GM21381 (cell line): ENCODE measurements at regions not wholly inside any gene's neighbourhood (a gene's known extent, or its start where the extent isn't known, plus 50 kb on each side); places are given as distances from the start of the nearest gene placed in this dataset.

Experiments
- ATAC-seq: cut with Tn5 transposase; IDR thresholded peaks from one replicate; pipeline ENCODE4 v1.9.1; 2021; ENCODE audit warnings: mild to moderate bottlenecking, moderate library complexity; ENCODE audit not compliant: unreplicated experiment

DNA sequence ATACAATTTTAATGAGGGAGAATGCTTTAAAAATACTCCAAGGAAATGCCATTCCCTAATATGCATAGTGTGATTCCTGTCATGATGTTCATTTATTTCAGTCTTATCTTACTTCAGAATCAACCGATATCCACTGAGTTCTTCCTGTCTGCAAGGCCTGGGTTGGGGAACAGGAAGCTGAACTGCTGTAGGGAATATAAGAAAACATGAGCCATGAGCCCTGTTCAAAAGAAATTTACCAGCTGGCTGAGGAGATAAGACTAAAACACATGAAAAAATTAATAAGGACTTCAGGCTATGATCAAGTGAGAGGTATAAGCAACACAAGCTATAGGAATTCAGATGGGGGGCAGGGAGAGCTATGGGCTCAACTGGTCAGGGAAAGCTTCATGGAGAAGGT lies 184.7 kb downstream of the PLPP4 start:
- no peak for ATAC-seq

DNA sequence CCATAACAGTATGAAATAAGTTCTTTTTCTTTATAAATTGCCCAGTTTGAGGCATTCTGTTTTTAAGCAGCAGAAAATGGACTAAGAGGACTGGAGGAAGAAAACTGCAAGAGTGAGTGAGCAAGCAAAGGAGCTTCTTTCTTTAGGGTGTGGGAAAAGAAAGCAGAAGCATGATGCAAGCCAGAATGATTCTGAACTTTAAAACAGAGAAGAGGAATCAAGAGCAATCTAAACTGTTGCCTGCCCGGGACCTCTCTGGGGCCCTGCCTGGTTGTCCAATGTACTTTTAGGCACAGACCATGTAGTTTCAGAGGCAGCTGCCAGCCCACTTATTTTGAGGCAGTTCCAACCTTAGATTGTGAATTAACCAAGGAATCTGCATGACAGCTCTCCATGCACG lies 186.3 kb downstream of the PLPP4 start:
- ATAC-seq: no peak

DNA sequence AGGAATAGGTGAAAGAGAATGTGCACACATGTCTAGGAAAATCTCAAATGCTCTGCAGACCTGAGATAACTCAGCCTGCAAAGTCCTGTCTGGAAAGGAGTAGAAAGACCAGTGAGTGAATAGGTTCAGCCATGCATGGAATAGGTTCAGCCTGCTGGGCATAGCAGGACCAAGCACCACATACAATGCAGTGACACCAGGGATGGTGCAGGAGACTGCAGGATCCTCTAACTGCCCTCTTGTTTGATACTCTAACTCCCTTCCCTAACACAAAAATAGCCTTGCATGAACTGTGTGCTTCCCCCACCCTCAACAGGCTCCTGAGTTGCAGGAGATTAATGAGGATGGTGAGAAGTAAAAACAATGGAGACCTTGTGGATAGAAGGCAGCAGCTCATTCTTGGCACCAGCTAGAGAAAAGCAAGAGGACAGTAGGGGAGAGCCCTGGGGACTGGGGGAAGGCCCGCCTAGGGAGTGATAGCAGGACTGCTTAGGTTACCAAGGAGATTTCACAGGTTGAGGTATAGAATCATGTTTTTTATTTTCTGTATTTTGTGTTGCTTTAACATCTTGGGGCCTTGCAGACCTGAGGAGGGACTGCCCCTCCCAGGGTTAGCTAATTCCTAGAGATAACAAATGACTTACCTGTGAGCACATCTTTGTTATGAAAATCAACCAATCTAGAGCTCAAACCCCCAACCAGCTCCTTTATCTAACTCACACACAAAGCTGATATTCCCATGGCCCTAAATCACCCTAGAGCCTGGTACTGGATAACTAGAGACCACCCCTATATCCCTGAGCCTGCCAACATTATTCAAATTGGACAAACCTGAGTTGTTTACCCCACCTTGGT lies 187.8 kb downstream of the PLPP4 start:
- no peak for ATAC-seq

DNA sequence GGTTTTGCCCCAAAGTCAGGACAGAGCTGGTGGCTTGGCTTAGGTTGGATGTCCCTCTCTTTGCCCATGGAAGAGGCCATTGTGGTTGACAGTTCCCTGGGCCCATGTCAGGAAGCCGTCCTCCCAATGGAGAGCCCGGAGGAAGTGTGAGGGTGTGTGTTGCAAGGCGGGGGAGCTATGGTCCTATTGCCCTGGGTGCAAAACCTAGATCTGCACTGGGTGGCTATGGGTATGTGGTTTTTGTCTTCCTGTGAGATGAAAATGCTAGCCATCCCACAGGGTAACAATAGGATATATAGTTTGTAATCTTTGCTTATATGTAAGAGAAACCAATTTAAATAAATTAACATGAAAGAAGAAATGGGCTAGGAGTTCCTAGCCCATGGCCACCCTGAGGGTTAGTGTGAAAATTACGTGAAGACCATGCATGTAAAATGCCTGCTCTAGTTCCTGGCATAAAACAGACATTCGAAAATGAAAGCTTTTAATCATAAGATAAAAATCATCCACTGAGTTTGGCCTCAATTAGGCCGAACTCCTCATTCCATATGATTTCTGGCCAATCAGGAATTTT lies 189.2 kb downstream of the PLPP4 start:
- ATAC-seq: no peak

DNA sequence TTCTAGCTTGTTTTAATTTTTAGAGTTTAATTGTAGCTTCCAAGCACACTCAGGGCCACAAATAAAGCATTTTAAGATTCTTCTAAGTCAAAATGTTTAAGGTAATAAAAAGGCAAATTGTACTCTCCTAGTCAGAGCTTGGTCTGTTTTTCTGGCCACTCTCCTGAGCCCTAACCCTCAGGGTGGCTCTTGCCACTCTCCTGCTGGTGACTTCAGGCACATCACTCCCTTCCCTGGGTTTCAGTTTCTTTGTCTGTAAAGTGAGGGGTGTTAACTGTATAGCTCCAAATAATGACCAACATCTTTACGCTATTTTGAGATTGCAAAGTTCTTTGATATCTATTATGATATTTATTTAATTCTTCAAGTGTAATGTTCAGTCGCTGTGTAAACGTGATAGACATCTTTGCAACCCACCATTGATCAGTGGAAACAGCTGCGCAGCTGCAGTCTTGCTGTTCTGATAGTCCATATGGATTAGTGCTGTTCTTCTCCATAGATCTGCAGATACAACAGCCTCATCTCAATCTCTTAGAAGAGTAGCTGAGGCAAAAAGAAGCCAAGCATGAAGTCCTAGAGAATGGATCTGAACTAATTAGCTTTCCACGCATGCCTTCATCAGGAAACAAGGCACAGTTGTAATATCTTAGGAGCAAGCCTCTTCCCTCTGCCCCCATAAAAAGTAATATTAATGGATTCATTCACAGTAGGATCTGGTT lies 189.9 kb downstream of the PLPP4 start:
- ATAC-seq: no peak

GRCh38 chr10:120650705-120651399 lies 193.8 kb downstream of the PLPP4 start:
- no peak for ATAC-seq

- no peak for ATAC-seq
These were observed 195.1 kb upstream of the WDR11 start for GRCh38 chr10:120656107-120656506.

DNA sequence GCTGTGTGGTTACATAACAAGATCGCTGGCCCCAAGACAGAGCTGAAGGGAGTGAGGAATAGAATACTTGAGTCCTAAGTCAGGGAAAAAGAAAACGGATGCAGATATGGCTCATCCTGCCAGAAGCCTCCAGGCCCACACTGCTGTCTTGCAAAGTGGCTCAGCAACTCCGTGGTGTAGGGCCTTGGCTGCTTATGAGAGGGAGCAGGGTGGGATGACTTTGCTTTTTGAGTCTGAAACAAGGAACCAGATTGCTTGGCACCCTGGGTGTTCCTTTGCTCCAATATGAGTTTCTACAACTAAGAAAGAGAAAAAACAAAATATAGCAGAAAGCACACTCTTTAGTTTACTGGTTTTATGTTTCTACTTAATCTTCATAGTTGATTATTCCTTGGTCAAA lies 193.8 kb upstream of the WDR11 start:
- no peak for ATAC-seq

- ATAC-seq: no peak
These were observed 191.9 kb upstream of the WDR11 start for GRCh38 chr10:120658943-120659885.

DNA sequence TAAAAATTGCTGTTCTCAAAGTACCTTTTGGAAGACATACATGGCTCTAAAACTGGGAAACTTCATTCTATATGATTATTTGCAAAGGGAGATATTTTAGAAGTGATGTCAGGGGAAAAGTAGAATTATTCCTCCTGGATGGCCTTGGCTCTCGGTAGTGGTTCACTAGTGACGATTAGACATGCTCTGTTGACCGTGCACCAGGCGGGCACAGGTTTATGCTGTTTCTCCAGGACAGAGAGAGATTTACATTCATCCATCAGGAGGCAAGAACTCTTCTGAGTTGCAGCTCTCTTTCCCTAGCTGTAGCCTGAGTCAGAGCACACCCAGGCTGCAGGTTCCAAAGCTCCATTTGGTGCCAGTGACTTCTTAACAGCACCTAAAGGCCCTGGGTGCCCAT lies 184.9 kb upstream of the WDR11 start:
- no peak for ATAC-seq

GRCh38 chr10:120667276-120667675 lies 183.9 kb upstream of the WDR11 start:
- ATAC-seq: no peak

GRCh38 chr10:120671491-120671890 lies 179.7 kb upstream of the WDR11 start:
- ATAC-seq: no peak

DNA sequence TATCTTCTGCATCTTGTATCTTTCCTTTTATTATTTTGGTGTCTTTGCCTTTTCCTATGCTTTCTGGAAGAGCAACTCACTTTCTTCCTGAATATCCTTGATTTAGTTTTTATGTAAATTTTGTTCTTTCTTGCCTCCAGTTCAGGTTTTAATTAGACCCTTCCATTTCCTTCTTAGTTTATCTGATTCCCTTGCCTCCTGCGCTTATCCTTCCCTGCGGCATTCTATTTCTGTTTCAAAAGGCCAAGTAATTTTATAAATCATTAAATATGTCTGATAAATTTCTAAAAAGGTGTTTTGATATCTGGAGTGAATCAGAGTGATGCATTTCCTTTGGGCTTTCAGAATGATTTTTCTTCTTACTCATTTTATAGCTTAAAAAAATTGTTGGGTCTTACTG lies 167.7 kb upstream of the WDR11 start:
- ATAC-seq: no peak

GRCh38 chr10:120684226-120684625 lies 166.9 kb upstream of the WDR11 start:
- ATAC-seq: no peak

GRCh38 chr10:120685136-120685535 lies 166.0 kb upstream of the WDR11 start:
- no peak for ATAC-seq

GRCh38 chr10:120688928-120689327 lies 162.2 kb upstream of the WDR11 start:
- ATAC-seq: no peak

- no peak for ATAC-seq
These were observed 161.2 kb upstream of the WDR11 start for GRCh38 chr10:120689777-120690529.

DNA sequence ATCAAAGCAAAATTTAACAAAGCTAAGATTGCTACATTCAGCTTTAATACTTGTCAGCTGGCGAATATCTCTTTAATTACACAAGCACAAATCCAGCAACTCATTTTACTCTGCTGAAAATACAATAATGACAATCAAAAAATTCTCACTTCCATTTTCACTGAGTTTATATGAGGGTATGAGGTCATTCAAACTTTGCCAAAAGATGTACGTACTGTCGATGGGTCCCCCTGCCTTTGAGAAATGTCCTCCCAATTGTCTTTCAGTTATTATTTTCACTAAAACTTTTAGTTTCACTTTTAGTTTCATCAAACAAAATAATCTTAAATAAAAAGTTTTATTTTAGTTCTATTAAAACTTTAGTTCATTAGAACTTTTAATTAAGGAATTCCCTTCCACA lies 159.5 kb upstream of the WDR11 start:
- ATAC-seq: no peak

GRCh38 chr10:120700426-120700825 lies 150.7 kb upstream of the WDR11 start:
- ATAC-seq: no peak

- ATAC-seq: no peak
These were observed 149.8 kb upstream of the WDR11 start for GRCh38 chr10:120701381-120701780.
